K562 (cell line): ENCODE measurements at regions not wholly inside any gene's neighbourhood (a gene's known extent, or its start where the extent isn't known, plus 50 kb on each side); places are given as distances from the start of the nearest gene placed in this dataset.
A peak's percentile ranks its signal among the peaks of the same experiment; 100 is the strongest.

Experiments
- ATAC-seq: fragments of 200-7000 bp; cut with Tn5 transposase; 3 replicates; pipeline ENCODE4 v1.9.1; 2020; ENCODE audit warnings: moderate library complexity
- BruUV-seq: library from RNA; stranded (reverse); fragments of 400-500 nt; replicated peaks from 2 replicates; lab custom pipeline; 2021; lab: Mats Ljungman, UMichigan
- CTCF ChIA-PET: fragments of 300-600 bp; formaldehyde crosslinking; extraction: SDS; loops from one replicate; lab custom pipeline; 2021; ENCODE audit warnings: low intra/inter-chr PET ratio; lab: Yijun Ruan, JAX
- POLR2A ChIA-PET: fragments of 300-600, 350-650 bp; sonication (Branson Sonifier 250); formaldehyde crosslinking; extraction: SDS; loops from one replicate; lab custom pipeline; 2021; ENCODE audit warnings: antibody characterized with exemption, inconsistent platforms; lab: Yijun Ruan, JAX
- DNase-seq, 4 experiments: peaks; one replicate each; pipeline versions ENCODE4 v3.0.0 to v3.0.0-alpha.2; 2011 to 2018; ENCODE audit warnings: low spot score in 3 of 4, mixed read lengths in 3 of 4; ENCODE audit errors: extremely low read depth in 1 of 4
- FAIRE-seq: peaks from 2 replicates; lab custom pipeline; 2011; peaks lifted over from hg19 to GRCh38; lab: Jason Lieb, UNC
- H2AFZ ChIP-seq: 2 replicates; pipeline ENCODE4 v1.6.0; 2011; ENCODE audit warnings: low read depth, low read length, control low read depth, inconsistent platforms
- H3K27ac ChIP-seq: fragments of 200-600 bp; 3 replicates; pipeline ENCODE4 v1.8.0; 2011; ENCODE audit warnings: low read depth, mild to moderate bottlenecking, control low read depth, inconsistent platforms, low read length, moderate library complexity, mixed read lengths; ENCODE audit errors: extremely low read depth
- H3K27me3 ChIP-seq, 2 experiments: fragments of 300-600 bp in 1 of 2; 2 replicates in 1 of 2; 3 replicates in 1 of 2; pipeline versions ENCODE4 v1.6.0 to v1.8.0; 2011; ENCODE audit warnings: inconsistent platforms in 2 of 2, low read length in 2 of 2, mild to moderate bottlenecking in 1 of 2, mixed read lengths in 1 of 2, moderate library complexity in 1 of 2; ENCODE audit not compliant: control insufficient read depth in 2 of 2, insufficient read depth in 2 of 2
- H3K36me3 ChIP-seq: fragments of 300-600 bp; 3 replicates; pipeline ENCODE4 v1.8.0; 2011; ENCODE audit warnings: mild to moderate bottlenecking, low read length, inconsistent platforms; ENCODE audit not compliant: control insufficient read depth, insufficient read depth
- H3K4me1 ChIP-seq, 2 experiments: fragments of 200-600 bp in 1 of 2; replicated peaks in 1 of 2; 2 replicates in 1 of 2; 3 replicates in 1 of 2; pipeline versions ENCODE4 v1.5.1 to v1.8.0; 2011; ENCODE audit warnings: inconsistent platforms in 2 of 2, low read length in 2 of 2, mild to moderate bottlenecking in 1 of 2, mixed read lengths in 1 of 2, moderate library complexity in 1 of 2; ENCODE audit not compliant: control insufficient read depth in 2 of 2, insufficient read depth in 2 of 2
- H3K4me2 ChIP-seq: 2 replicates; pipeline ENCODE4 v1.6.1; 2011; ENCODE audit warnings: low read length, control low read depth, inconsistent platforms, mixed read lengths; ENCODE audit not compliant: insufficient read depth
- H3K4me3 ChIP-seq: fragments of 200-600 bp; sonication (generic), shearing (Covaris generic); 2 replicates; pipeline ENCODE4 v1.5.1; 2016; ENCODE audit warnings: control low read depth, inconsistent platforms
- H3K79me2 ChIP-seq: fragments of 200-600 bp; 3 replicates; pipeline ENCODE4 v1.8.0; 2011; ENCODE audit warnings: low read length, inconsistent platforms; ENCODE audit not compliant: control insufficient read depth, insufficient read depth
- H3K9ac ChIP-seq, 2 experiments: 2 replicates each; pipeline versions ENCODE4 v1.6.0 to v1.6.1; 2011; ENCODE audit warnings: low read depth in 2 of 2, low read length in 2 of 2, control low read depth in 1 of 2, inconsistent platforms in 1 of 2, mild to moderate bottlenecking in 1 of 2, mixed read lengths in 1 of 2; ENCODE audit not compliant: insufficient read depth in 1 of 2
- H3K9me1 ChIP-seq: one replicate; pipeline ENCODE4 v1.6.0; 2011; ENCODE audit warnings: inconsistent platforms, mild to moderate bottlenecking, low read length, moderate library complexity; ENCODE audit not compliant: control insufficient read depth, insufficient read depth
- H3K9me3 ChIP-seq: replicated peaks from 2 replicates; pipeline ENCODE4 v1.5.1; 2011; ENCODE audit warnings: low read depth, low read length, inconsistent platforms; ENCODE audit not compliant: control insufficient read depth, insufficient read depth
- H4K20me1 ChIP-seq: replicated peaks from 2 replicates; pipeline ENCODE4 v1.6.1; 2011; ENCODE audit warnings: low read length, inconsistent platforms, mixed read lengths; ENCODE audit not compliant: control insufficient read depth, insufficient read depth
- BDP1 ChIP-seq: IDR thresholded peaks from 3 replicates; pipeline ENCODE4 v1.6.1; 2011; ENCODE audit not compliant: insufficient read length, insufficient read depth
- DMBX1 ChIP-seq: fragments of 250-450 bp; sonication (Bioruptor Pico); IDR thresholded peaks from 2 replicates; pipeline ENCODE4 v1.8.0; 2022; ENCODE audit warnings: inconsistent platforms, mild to moderate bottlenecking, moderate library complexity, borderline replicate concordance
- HDAC6 ChIP-seq: IDR thresholded peaks from 2 replicates; pipeline ENCODE4 v1.6.1; 2012; ENCODE audit warnings: low read depth, mild to moderate bottlenecking, control low read depth, inconsistent platforms, low read length, moderate library complexity
- NFYB ChIP-seq: IDR thresholded peaks from 2 replicates; pipeline ENCODE4 v1.6.1; 2011; ENCODE audit warnings: mild to moderate bottlenecking, moderate library complexity; ENCODE audit not compliant: insufficient read length; ENCODE audit errors: extremely low read depth
- RFX5 ChIP-seq: IDR thresholded peaks from 2 replicates; pipeline ENCODE4 v1.6.1; 2011; ENCODE audit warnings: low read depth, mild to moderate bottlenecking, improper control_type of control experiment, low read length
- SOX6 ChIP-seq: fragments of 450-650 bp; IDR thresholded peaks from 2 replicates; pipeline ENCODE4 v1.6.1; 2014; ENCODE audit warnings: mild to moderate bottlenecking
- TSC22D4 ChIP-seq: fragments of 450-650 bp; IDR thresholded peaks from 2 replicates; pipeline ENCODE4 v1.6.1; 2016; ENCODE audit warnings: missing genetic modification characterization, missing biosample characterization, control low read depth
- WGBS: fragments of 100-300 bp; shearing (Covaris generic); methylation state at CpG from one replicate; pipeline ENCODE4 v1.1.6; 2016; ENCODE audit warnings: low coverage, mixed read lengths; ENCODE audit not compliant: insufficient coverage; ENCODE audit errors: missing lambda C conversion rate; 5-methylcytosine and 5-hydroxymethylcytosine counted together
- in situ Hi-C: fragments of 300-500 bp; cut with MboI; formaldehyde crosslinking; loops from 4 replicates; pipeline ENCODE4 v1.15.0; 2018; ENCODE audit warnings: inconsistent platforms, mixed read lengths
- intact Hi-C: fragments of 100-400 bp; cut with micrococcal nuclease; formaldehyde crosslinking; loops from 2 replicates; pipeline ENCODE4 v1.14.2; 2022
- TF ChIP-seq, protein P1 (sequence below): fragments of 450-650 bp; IDR thresholded peaks from 2 replicates; pipeline ENCODE4 v1.6.1; 2016; ENCODE audit warnings: antibody characterized with exemption
- TF ChIP-seq, protein P2 (sequence below): fragments of 450-650 bp; IDR thresholded peaks from 2 replicates; pipeline ENCODE4 v1.6.1; 2016; ENCODE audit warnings: mild to moderate bottlenecking, moderate library complexity

DNA sequence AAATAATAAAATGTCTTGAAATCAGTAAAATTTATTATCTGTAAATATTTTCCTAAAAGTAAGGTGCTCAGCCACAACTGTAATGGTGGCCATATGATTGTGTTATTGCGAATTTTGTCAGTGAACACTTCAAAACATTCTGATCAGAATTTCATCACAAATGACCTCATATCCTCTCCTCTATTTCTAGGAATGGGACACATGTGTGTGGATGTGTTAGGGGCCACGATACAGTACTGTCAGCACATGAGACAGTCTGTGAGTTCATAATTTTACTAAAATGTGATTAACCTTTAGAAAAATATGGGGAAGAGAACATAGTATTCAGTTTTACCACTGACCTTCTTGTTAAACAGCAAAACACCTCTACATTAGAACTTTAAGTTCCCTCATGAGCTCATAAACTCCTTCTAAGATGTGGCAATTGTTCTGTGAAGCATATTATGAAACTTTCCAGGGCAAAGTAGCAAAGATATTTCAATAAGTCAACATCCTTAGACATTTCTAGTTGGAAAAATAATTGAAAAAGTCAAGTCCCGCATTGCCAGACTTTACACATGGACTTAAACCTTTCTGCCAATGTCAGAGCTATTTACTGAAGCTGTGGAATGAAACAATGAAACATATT, 158.2 kb upstream of the ABI3BP start (continued):
- TF ChIP-seq NFYB (no peak), TSC22D4 (tag) (no peak), RFX5 (no peak), HDAC6 (no peak), BDP1 (no peak)

DNA sequence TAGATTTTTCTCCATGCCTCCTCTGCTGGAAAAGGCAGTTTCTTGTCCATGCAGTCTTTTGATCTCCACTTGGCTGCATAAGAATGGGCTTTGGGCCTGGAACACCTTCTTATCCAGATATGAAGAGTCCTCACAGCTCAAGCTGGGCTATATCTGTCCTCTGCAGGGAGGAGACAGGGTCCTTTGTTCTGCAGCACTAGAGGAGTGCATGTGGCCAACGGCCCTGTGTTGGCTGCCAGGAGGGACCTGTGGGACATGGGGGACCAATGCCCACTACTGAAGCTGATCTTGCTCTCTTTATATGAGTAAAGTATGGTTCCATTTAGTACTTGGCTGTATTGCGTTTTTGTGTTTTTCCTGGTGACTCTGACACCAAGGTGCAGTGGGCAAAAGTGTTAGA, 157.3 kb upstream of the ABI3BP start:
- BruUV-seq = no TSS peak
- no peaks in the 10 kb centered on the region for H3K36me3 ChIP-seq
- H3K9me3 ChIP-seq = no peaks in the 10 kb centered on the region
- in situ Hi-C loops = no loop called here
- H3K9ac ChIP-seq = peak overlapping the region; percentile 30 to 36; a peak in 2 of 4 replicates
- no peaks in the 10 kb centered on the region for H3K79me2 ChIP-seq
- ATAC-seq = peak; percentile 59
- H3K4me1 ChIP-seq = peaks cover 0 to 30% of the 10 kb centered on the region in 2 experiments; a peak in 3 of 5 replicates
- ChIA-PET POLR2A (no interaction called here), CTCF (no interaction called here)
- intact Hi-C loops = no loop called here
- no peak for FAIRE-seq
- no peak overlapping the region for H3K4me3 ChIP-seq
- H3K4me2 ChIP-seq = no peak overlapping the region
- DNase-seq = peak in 1 of 4 experiments; percentile 37
- peak overlapping the region; percentile 59; the same call in 1 of the 3 replicates for H3K27ac ChIP-seq
- no peaks in the 10 kb centered on the region for H3K9me1 ChIP-seq
- H3K27me3 ChIP-seq = no peaks in the 10 kb centered on the region
- WGBS = 28% methylated on average over 2 of the region's 2 CpGs
- H2AFZ ChIP-seq = peak overlapping the region; percentile 85
- no peaks in the 10 kb centered on the region for H4K20me1 ChIP-seq
- TF ChIP-seq, protein P1, sequence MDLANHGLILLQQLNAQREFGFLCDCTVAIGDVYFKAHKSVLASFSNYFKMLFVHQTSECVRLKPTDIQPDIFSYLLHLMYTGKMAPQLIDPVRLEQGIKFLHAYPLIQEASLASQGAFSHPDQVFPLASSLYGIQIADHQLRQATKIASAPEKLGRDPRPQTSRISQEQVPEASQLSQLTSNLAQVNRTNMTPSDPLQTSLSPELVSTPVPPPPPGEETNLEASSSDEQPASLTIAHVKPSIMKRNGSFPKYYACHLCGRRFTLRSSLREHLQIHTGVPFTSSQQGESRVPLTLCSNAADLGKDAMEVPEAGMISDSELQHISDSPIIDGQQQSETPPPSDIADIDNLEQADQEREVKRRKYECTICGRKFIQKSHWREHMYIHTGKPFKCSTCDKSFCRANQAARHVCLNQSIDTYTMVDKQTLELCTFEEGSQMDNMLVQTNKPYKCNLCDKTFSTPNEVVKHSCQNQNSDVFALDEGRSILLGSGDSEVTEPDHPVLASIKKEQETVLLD = no peak
- 0 out of 2 replicates have a peak, but pooled peaks have one; percentile 41 for TF ChIP-seq DMBX1
- TF ChIP-seq SOX6 = 0 out of 2 replicates have a peak, but pooled peaks have one; percentile 18
- TF ChIP-seq, protein P2, sequence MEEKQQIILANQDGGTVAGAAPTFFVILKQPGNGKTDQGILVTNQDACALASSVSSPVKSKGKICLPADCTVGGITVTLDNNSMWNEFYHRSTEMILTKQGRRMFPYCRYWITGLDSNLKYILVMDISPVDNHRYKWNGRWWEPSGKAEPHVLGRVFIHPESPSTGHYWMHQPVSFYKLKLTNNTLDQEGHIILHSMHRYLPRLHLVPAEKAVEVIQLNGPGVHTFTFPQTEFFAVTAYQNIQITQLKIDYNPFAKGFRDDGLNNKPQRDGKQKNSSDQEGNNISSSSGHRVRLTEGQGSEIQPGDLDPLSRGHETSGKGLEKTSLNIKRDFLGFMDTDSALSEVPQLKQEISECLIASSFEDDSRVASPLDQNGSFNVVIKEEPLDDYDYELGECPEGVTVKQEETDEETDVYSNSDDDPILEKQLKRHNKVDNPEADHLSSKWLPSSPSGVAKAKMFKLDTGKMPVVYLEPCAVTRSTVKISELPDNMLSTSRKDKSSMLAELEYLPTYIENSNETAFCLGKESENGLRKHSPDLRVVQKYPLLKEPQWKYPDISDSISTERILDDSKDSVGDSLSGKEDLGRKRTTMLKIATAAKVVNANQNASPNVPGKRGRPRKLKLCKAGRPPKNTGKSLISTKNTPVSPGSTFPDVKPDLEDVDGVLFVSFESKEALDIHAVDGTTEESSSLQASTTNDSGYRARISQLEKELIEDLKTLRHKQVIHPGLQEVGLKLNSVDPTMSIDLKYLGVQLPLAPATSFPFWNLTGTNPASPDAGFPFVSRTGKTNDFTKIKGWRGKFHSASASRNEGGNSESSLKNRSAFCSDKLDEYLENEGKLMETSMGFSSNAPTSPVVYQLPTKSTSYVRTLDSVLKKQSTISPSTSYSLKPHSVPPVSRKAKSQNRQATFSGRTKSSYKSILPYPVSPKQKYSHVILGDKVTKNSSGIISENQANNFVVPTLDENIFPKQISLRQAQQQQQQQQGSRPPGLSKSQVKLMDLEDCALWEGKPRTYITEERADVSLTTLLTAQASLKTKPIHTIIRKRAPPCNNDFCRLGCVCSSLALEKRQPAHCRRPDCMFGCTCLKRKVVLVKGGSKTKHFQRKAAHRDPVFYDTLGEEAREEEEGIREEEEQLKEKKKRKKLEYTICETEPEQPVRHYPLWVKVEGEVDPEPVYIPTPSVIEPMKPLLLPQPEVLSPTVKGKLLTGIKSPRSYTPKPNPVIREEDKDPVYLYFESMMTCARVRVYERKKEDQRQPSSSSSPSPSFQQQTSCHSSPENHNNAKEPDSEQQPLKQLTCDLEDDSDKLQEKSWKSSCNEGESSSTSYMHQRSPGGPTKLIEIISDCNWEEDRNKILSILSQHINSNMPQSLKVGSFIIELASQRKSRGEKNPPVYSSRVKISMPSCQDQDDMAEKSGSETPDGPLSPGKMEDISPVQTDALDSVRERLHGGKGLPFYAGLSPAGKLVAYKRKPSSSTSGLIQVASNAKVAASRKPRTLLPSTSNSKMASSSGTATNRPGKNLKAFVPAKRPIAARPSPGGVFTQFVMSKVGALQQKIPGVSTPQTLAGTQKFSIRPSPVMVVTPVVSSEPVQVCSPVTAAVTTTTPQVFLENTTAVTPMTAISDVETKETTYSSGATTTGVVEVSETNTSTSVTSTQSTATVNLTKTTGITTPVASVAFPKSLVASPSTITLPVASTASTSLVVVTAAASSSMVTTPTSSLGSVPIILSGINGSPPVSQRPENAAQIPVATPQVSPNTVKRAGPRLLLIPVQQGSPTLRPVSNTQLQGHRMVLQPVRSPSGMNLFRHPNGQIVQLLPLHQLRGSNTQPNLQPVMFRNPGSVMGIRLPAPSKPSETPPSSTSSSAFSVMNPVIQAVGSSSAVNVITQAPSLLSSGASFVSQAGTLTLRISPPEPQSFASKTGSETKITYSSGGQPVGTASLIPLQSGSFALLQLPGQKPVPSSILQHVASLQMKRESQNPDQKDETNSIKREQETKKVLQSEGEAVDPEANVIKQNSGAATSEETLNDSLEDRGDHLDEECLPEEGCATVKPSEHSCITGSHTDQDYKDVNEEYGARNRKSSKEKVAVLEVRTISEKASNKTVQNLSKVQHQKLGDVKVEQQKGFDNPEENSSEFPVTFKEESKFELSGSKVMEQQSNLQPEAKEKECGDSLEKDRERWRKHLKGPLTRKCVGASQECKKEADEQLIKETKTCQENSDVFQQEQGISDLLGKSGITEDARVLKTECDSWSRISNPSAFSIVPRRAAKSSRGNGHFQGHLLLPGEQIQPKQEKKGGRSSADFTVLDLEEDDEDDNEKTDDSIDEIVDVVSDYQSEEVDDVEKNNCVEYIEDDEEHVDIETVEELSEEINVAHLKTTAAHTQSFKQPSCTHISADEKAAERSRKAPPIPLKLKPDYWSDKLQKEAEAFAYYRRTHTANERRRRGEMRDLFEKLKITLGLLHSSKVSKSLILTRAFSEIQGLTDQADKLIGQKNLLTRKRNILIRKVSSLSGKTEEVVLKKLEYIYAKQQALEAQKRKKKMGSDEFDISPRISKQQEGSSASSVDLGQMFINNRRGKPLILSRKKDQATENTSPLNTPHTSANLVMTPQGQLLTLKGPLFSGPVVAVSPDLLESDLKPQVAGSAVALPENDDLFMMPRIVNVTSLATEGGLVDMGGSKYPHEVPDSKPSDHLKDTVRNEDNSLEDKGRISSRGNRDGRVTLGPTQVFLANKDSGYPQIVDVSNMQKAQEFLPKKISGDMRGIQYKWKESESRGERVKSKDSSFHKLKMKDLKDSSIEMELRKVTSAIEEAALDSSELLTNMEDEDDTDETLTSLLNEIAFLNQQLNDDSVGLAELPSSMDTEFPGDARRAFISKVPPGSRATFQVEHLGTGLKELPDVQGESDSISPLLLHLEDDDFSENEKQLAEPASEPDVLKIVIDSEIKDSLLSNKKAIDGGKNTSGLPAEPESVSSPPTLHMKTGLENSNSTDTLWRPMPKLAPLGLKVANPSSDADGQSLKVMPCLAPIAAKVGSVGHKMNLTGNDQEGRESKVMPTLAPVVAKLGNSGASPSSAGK = peak; percentile 40
